ENCODE measurements at regions not wholly inside any gene's neighbourhood (a gene's known extent, or its start where the extent isn't known, plus 50 kb on each side); places are given as distances from the start of the nearest gene placed in this dataset.

DNA sequence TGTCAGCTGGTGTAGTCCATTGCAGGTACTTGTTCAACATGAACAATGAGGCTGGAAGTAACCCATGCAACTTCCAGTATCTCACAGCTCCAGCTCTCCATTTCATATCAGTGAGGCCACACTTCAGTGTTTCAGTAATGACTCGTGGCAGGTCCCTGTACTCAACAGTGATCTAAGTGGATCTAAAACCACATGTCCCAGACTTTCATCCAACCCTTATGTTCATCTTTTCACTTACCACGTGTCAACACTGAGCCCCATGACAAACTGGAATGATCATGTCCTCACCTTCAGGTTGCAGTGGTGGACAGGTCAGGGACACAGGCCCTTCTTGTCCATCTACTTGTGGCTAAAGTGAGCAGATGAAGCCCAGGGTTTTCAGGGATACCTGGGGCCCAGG lies 155.0 kb upstream of the GRB10 start:
- WGBS, 2 donors: 69 to 71% methylated on average over 2 of the region's 2 CpGs
- TF ChIP-seq, protein P1, sequence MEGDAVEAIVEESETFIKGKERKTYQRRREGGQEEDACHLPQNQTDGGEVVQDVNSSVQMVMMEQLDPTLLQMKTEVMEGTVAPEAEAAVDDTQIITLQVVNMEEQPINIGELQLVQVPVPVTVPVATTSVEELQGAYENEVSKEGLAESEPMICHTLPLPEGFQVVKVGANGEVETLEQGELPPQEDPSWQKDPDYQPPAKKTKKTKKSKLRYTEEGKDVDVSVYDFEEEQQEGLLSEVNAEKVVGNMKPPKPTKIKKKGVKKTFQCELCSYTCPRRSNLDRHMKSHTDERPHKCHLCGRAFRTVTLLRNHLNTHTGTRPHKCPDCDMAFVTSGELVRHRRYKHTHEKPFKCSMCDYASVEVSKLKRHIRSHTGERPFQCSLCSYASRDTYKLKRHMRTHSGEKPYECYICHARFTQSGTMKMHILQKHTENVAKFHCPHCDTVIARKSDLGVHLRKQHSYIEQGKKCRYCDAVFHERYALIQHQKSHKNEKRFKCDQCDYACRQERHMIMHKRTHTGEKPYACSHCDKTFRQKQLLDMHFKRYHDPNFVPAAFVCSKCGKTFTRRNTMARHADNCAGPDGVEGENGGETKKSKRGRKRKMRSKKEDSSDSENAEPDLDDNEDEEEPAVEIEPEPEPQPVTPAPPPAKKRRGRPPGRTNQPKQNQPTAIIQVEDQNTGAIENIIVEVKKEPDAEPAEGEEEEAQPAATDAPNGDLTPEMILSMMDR (IDR thresholded peaks at IDR 0.05): no peak
- TF ChIP-seq POLR2A (IDR thresholded peaks at IDR 0.05): no peak
- H3K4me3 ChIP-seq (ENCODE audit: low read depth, poor library complexity, severe bottlenecking): no peak overlapping the region
- DNase-seq (ENCODE audit: low spot score in 2 of 2): no peak
- intact Hi-C loops (cut with DNase I; ENCODE audit: low total_unique reads): no loop called here

DNA sequence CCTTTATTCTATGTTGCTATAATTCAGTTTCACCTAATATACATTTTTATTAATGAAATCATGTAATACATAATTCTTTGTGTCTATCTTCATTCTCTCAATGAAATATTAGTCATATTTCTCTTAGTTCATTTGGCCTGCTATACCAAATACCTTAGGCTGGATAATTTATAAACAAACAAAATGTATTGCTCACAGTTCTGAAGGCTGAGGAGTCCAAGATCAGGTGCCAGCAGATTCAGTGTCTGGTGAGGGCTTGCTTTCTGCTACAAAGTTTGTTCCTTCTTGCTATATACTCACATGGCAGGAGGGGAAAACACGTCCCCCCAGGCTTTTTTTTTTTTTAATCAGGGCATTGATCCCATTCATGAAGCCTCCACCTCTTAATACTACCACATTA lies 143.4 kb upstream of the GRB10 start:
- DNase-seq (ENCODE audit: low spot score in 2 of 2): no peak
- intact Hi-C loops (cut with DNase I; ENCODE audit: low total_unique reads): no loop called here
- H3K4me3 ChIP-seq (ENCODE audit: low read depth, poor library complexity, severe bottlenecking): no peak overlapping the region
- 39 to 53% methylated on average over 1 of the region's 1 CpG for WGBS, 2 donors
- no peak for TF ChIP-seq POLR2A (IDR thresholded peaks at IDR 0.05)
- TF ChIP-seq, protein P1 (IDR thresholded peaks at IDR 0.05): no peak

DNA sequence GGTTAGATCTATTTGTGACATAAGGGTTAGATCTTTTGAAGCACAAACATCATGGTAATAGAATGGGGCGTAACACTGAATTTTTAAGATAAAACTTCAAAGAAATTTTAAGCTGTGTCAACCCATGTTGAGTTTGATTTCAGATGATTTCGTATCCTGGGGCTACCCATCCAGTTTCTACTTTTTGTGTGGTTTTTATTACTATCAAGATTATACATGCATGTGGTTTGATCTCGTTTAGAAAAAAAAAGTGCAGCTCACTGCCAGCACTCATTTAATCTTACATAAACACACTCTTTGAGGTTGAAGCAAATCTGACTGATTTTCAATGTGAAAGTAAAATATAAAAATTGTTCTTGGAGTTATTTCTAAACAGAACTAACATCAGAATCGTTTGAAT lies 140.8 kb upstream of the GRB10 start:
- H3K4me3 ChIP-seq (ENCODE audit: low read depth, poor library complexity, severe bottlenecking): no peak overlapping the region
- 41 to 47% methylated on average over 4 of the region's 4 CpGs for WGBS, 2 donors
- TF ChIP-seq POLR2A (IDR thresholded peaks at IDR 0.05): no peak
- TF ChIP-seq, protein P1 (IDR thresholded peaks at IDR 0.05): no peak
- intact Hi-C loops (cut with DNase I; ENCODE audit: low total_unique reads): no loop called here
- DNase-seq (ENCODE audit: low spot score in 2 of 2): no peak

DNA sequence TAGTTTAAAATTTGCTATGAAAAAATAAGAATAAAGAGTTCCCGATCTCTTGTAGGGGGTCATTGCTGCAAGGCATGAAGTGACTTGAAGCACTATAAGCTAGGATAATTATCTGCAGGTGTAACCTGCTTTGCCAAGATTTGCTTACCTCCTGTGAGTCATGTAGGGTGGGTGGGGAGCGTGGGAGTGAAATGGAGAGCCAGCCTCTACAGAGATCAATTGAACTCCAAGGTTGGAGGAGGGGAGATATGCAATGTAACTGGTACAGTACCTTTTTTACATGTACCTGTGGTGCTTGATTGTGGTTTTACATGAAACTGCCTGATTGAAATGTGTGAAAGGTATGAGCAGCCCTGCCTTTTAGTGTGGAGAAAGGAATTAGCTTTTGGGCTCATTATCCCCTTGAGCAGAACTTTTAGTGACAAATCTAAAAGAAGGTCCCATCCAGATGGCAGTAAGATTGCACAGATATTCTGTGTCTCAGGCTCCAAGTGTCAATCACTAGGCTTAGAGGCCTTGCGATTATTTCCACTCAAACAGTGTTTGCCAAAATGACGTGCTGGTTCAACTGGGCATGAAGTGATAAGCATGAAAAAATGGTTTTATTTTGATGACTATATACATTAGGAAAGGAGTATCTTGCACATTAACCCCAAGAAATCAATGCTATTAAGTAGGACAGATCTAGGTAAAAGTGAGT lies 138.6 kb upstream of the GRB10 start:
- intact Hi-C loops (cut with DNase I; ENCODE audit: low total_unique reads): no loop called here
- TF ChIP-seq, protein P1 (IDR thresholded peaks at IDR 0.05): no peak
- TF ChIP-seq POLR2A (IDR thresholded peaks at IDR 0.05): no peak
- WGBS, 2 donors: 40 to 42% methylated on average over 4 of the region's 4 CpGs
- no peak for DNase-seq (ENCODE audit: low spot score in 2 of 2)
- H3K4me3 ChIP-seq (ENCODE audit: low read depth, poor library complexity, severe bottlenecking): no peak overlapping the region

DNA sequence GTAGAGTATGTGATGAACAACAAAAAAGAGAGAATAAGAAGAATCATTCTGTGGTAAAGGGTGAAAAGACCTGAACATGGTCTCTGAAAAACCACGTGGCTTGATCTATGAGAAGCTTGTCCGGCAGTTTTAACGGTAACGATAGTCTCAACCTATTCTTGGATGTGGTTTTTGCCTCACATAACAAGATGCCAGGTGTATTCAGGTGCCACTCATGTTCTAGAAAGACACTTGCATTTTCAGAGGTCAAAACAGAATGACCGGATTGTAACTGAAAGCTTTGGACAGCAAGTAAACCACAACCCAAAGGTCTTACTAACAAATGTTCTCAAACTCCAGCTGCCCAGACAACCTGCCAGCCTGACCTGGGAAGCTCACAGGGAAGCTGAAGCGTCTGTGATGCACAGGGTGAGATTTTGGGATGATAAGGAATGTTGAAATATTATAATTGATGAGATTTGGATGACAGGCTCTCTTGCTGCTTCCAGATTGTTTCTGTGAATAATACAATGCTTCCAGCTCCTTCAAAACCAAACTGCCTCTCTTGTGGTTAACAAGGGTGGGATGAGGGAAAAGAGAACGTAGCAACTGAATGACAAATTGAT lies 137.4 kb upstream of the GRB10 start:
- TF ChIP-seq, protein P1 (IDR thresholded peaks at IDR 0.05): no peak
- no peak for TF ChIP-seq POLR2A (IDR thresholded peaks at IDR 0.05)
- intact Hi-C loops (cut with DNase I; ENCODE audit: low total_unique reads): no loop called here
- no peak overlapping the region for H3K4me3 ChIP-seq (ENCODE audit: low read depth, poor library complexity, severe bottlenecking)
- WGBS, 2 donors: 42 to 43% methylated on average over 7 of the region's 7 CpGs
- no peak for DNase-seq (ENCODE audit: low spot score in 2 of 2)
